H9 (cell line): ENCODE measurements at regions not wholly inside any gene's neighbourhood (a gene's known extent, or its start where the extent isn't known, plus 50 kb on each side); places are given as distances from the start of the nearest gene placed in this dataset.

ENCODE experiments used
- DNase-seq: peaks from one replicate; pipeline ENCODE4 v3.0.0-alpha.2; 2017
- H2AFZ ChIP-seq: one replicate; pipeline ENCODE4 v1.6.1; 2013; ENCODE audit warnings: mild to moderate bottlenecking, low read length, control low read depth, moderate library complexity
- H2AK5ac ChIP-seq: 2 replicates; pipeline ENCODE4 v1.6.1; 2013; ENCODE audit warnings: low read length, control low read depth, mixed read lengths; ENCODE audit not compliant: insufficient read length
- H2BK120ac ChIP-seq: one replicate; pipeline ENCODE4 v1.6.1; 2013; ENCODE audit warnings: low read depth, mild to moderate bottlenecking, low read length, control low read depth, inconsistent platforms; ENCODE audit not compliant: poor library complexity, severe bottlenecking
- H2BK12ac ChIP-seq: 2 replicates; pipeline ENCODE4 v1.6.1; 2013; ENCODE audit warnings: low read length, control low read depth, mixed read lengths, low read depth; ENCODE audit not compliant: insufficient read length
- H2BK15ac ChIP-seq: 2 replicates; pipeline ENCODE4 v1.6.1; 2013; ENCODE audit warnings: low read depth, low read length, control low read depth
- H2BK20ac ChIP-seq: one replicate; pipeline ENCODE4 v1.6.1; 2013; ENCODE audit warnings: low read depth, mild to moderate bottlenecking, low read length, control low read depth, inconsistent platforms; ENCODE audit not compliant: poor library complexity, severe bottlenecking
- H2BK5ac ChIP-seq: 2 replicates; pipeline ENCODE4 v1.6.1; 2013; ENCODE audit warnings: low read length, control low read depth, mixed read lengths; ENCODE audit not compliant: insufficient read length
- H3K14ac ChIP-seq: 2 replicates; pipeline ENCODE4 v1.6.1; 2013; ENCODE audit warnings: low read length, control low read depth; ENCODE audit not compliant: insufficient read depth
- H3K18ac ChIP-seq: 2 replicates; pipeline ENCODE4 v1.6.1; 2013; ENCODE audit warnings: low read depth, mild to moderate bottlenecking, mixed read lengths, low read length, control low read depth; ENCODE audit not compliant: insufficient read length
- H3K23ac ChIP-seq: 2 replicates; pipeline ENCODE4 v1.6.1; 2013; ENCODE audit warnings: low read length, control low read depth, mixed read lengths, low read depth; ENCODE audit not compliant: insufficient read length
- H3K23me2 ChIP-seq: 2 replicates; pipeline ENCODE4 v1.6.1; 2013; ENCODE audit warnings: low read depth, mild to moderate bottlenecking, mixed read lengths, low read length, control low read depth; ENCODE audit not compliant: insufficient read length, poor library complexity, severe bottlenecking
- H3K27ac ChIP-seq: 2 replicates; pipeline ENCODE4 v1.5.1; 2013; ENCODE audit warnings: low read length, control low read depth, mixed read lengths, low read depth; ENCODE audit not compliant: insufficient read length
- H3K27me3 ChIP-seq: 2 replicates; pipeline ENCODE4 v1.6.1; 2013; ENCODE audit warnings: low read length, control low read depth, inconsistent platforms; ENCODE audit not compliant: insufficient read depth
- H3K4ac ChIP-seq: 2 replicates; pipeline ENCODE4 v1.6.1; 2013; ENCODE audit warnings: low read depth, mild to moderate bottlenecking, control low read depth, inconsistent platforms, low read length, moderate library complexity
- H3K4me1 ChIP-seq: 2 replicates; pipeline ENCODE4 v1.6.1; 2013; ENCODE audit warnings: low read length, control low read depth, inconsistent platforms; ENCODE audit not compliant: insufficient read depth
- H3K4me2 ChIP-seq: 2 replicates; pipeline ENCODE4 v1.6.1; 2013; ENCODE audit warnings: low read length, control low read depth, mixed read lengths; ENCODE audit not compliant: insufficient read length, insufficient read depth
- H3K56ac ChIP-seq: 2 replicates; pipeline ENCODE4 v1.6.1; 2013; ENCODE audit warnings: low read depth, mild to moderate bottlenecking, mixed read lengths, low read length, control low read depth; ENCODE audit not compliant: insufficient read length
- H3K79me1 ChIP-seq: 2 replicates; pipeline ENCODE4 v1.6.1; 2013; ENCODE audit warnings: low read depth, mild to moderate bottlenecking, moderate library complexity, low read length, control low read depth, inconsistent platforms; ENCODE audit not compliant: insufficient read depth, poor library complexity, severe bottlenecking
- H3K79me2 ChIP-seq: 2 replicates; pipeline ENCODE4 v1.6.1; 2013; ENCODE audit warnings: low read length, control low read depth, inconsistent platforms; ENCODE audit not compliant: insufficient read depth
- H3K9ac ChIP-seq: 2 replicates; pipeline ENCODE4 v1.6.1; 2013; ENCODE audit warnings: low read length, control low read depth, mixed read lengths; ENCODE audit not compliant: insufficient read length; ENCODE audit errors: extremely low read depth
- H3K9me3 ChIP-seq: one replicate; pipeline ENCODE4 v1.6.1; 2013; ENCODE audit warnings: low read depth, low read length, inconsistent platforms; ENCODE audit not compliant: control insufficient read depth
- H3T11ph ChIP-seq: one replicate; pipeline ENCODE4 v1.6.1; 2013; ENCODE audit warnings: mild to moderate bottlenecking, low read length, control low read depth, inconsistent platforms
- H4K20me1 ChIP-seq: one replicate; pipeline ENCODE4 v1.6.1; 2013; ENCODE audit not compliant: control insufficient read depth, insufficient read length, insufficient read depth
- H4K5ac ChIP-seq: 2 replicates; pipeline ENCODE4 v1.6.1; 2013; ENCODE audit warnings: low read depth, mild to moderate bottlenecking, mixed read lengths, low read length, control low read depth; ENCODE audit not compliant: insufficient read length
- H4K8ac ChIP-seq: replicated peaks from 2 replicates; pipeline ENCODE4 v1.6.1; 2013; ENCODE audit warnings: low read length, control low read depth, mixed read lengths, low read depth; ENCODE audit not compliant: insufficient read length
- H4K91ac ChIP-seq: 2 replicates; pipeline ENCODE4 v1.6.1; 2013; ENCODE audit warnings: low read depth, mild to moderate bottlenecking, moderate library complexity, mixed read lengths, low read length, control low read depth; ENCODE audit not compliant: insufficient read length
- H3K27ac Mint-ChIP-seq, 3 experiments: 2 replicates in 2 of 3; 3 replicates in 1 of 3; pipeline ENCODE4 v1.8.0; 2020 to 2021; ENCODE audit warnings: mixed read lengths in 3 of 3, mild to moderate bottlenecking in 1 of 3, moderate library complexity in 1 of 3
- H3K27me3 Mint-ChIP-seq: 2 replicates; pipeline ENCODE4 v1.8.0; 2021; ENCODE audit warnings: low read depth, mild to moderate bottlenecking, moderate library complexity, mixed read lengths
- H3K36me3 Mint-ChIP-seq, 3 experiments: 2 replicates in 2 of 3; 3 replicates in 1 of 3; pipeline ENCODE4 v1.8.0; 2020 to 2021; ENCODE audit warnings: low read depth in 3 of 3, mixed read lengths in 3 of 3; ENCODE audit not compliant: insufficient read depth in 1 of 3
- H3K4me1 Mint-ChIP-seq, 2 experiments: 2 replicates each; pipeline ENCODE4 v1.8.0; 2020; ENCODE audit warnings: mixed read lengths in 2 of 2
- H3K4me3 Mint-ChIP-seq, 2 experiments: 2 replicates in 1 of 2; 3 replicates in 1 of 2; pipeline ENCODE4 v1.8.0; 2020 to 2021; ENCODE audit warnings: mild to moderate bottlenecking in 2 of 2, mixed read lengths in 2 of 2, moderate library complexity in 1 of 2
- H3K9me3 Mint-ChIP-seq, 2 experiments: 2 replicates in 1 of 2; 3 replicates in 1 of 2; pipeline ENCODE4 v1.8.0; 2020; ENCODE audit warnings: mild to moderate bottlenecking in 2 of 2, mixed read lengths in 2 of 2, moderate library complexity in 1 of 2
- CTCF ChIP-seq: fragments of 200-600 bp; sonication (generic); conservative IDR thresholded peaks from 3 replicates; pipeline ENCODE4 v1.8.0; 2021; ENCODE audit warnings: antibody characterized with exemption, mild to moderate bottlenecking
- WGBS: extraction: QIAGEN DNeasy Blood & Tissue Kit; methylation state at CpG from one replicate; pipeline ENCODE4 v1.1.7; 2013; ENCODE audit warnings: missing lambda C conversion rate, low lambda C conversion rate, mixed read lengths; ENCODE audit not compliant: insufficient read length; ENCODE audit errors: extremely low coverage; 5-methylcytosine and 5-hydroxymethylcytosine counted together

GRCh38 chr3:56890448-56891091, 88.8 kb upstream of the ARHGEF3 start:
- H3K4me3 Mint-ChIP-seq = no peak overlapping the region
- Histone ChIP-seq H3K79me2 (no peaks in the 10 kb centered on the region), H2BK120ac (no peak overlapping the region), H3K9ac (no peak overlapping the region), H3K4me2 (no peak overlapping the region), H3K4me1 (no peaks in the 10 kb centered on the region), H3K79me1 (no peaks in the 10 kb centered on the region), H3K23ac (no peak overlapping the region), H4K20me1 (no peaks in the 10 kb centered on the region), H2AFZ (no peak overlapping the region), H3K23me2 (no peaks in the 10 kb centered on the region), H4K91ac (no peak overlapping the region), H3K27me3 (no peaks in the 10 kb centered on the region), H3K4ac (no peak overlapping the region), H3T11ph (no peak overlapping the region), H2BK15ac (no peak overlapping the region), H3K14ac (no peak overlapping the region), H3K9me3 (no peaks in the 10 kb centered on the region), H3K18ac (no peak overlapping the region), H3K27ac (no peak overlapping the region), H2AK5ac (no peak overlapping the region), H2BK20ac (no peak overlapping the region), H2BK12ac (no peak overlapping the region), H2BK5ac (no peak overlapping the region), H3K56ac (no peak overlapping the region), H4K5ac (no peak overlapping the region), H4K8ac (no peak overlapping the region)
- WGBS = no CpG with 5 or more reads among the region's 8 CpGs
- no peaks in the 10 kb centered on the region for H3K27me3 Mint-ChIP-seq
- H3K9me3 Mint-ChIP-seq = no peaks in the 10 kb centered on the region
- DNase-seq = no peak
- no peak for TF ChIP-seq CTCF
- no peaks in the 10 kb centered on the region for H3K36me3 Mint-ChIP-seq
- H3K27ac Mint-ChIP-seq = no peak overlapping the region
- peaks cover under 1 to 4% of the 10 kb centered on the region in 2 experiments; a peak in 2 of 4 replicates for H3K4me1 Mint-ChIP-seq
